Panc1 (cell line): ENCODE measurements at regions not wholly inside any gene's neighbourhood (a gene's known extent, or its start where the extent isn't known, plus 50 kb on each side); places are given as distances from the start of the nearest gene placed in this dataset.

Source experiments
- POLR2AphosphoS5 ChIP-seq: IDR thresholded peaks from 2 replicates; pipeline ENCODE4 v1.6.1; 2012; ENCODE audit warnings: mild to moderate bottlenecking, low read depth, low read length, moderate library complexity
- TF ChIP-seq, protein P1 (sequence below): fragments of 450-650 bp; IDR thresholded peaks from 2 replicates; pipeline ENCODE4 v1.5.1; 2017; ENCODE audit warnings: mild to moderate bottlenecking
- TF ChIP-seq, protein P2 (sequence below), 2 experiments: IDR thresholded peaks; 2 replicates each; pipeline ENCODE4 v1.6.1; 2011 to 2012; ENCODE audit warnings: low read depth in 2 of 2, control low read depth in 1 of 2, low read length in 1 of 2, mild to moderate bottlenecking in 1 of 2, moderate library complexity in 1 of 2; ENCODE audit not compliant: insufficient read depth in 1 of 2

DNA sequence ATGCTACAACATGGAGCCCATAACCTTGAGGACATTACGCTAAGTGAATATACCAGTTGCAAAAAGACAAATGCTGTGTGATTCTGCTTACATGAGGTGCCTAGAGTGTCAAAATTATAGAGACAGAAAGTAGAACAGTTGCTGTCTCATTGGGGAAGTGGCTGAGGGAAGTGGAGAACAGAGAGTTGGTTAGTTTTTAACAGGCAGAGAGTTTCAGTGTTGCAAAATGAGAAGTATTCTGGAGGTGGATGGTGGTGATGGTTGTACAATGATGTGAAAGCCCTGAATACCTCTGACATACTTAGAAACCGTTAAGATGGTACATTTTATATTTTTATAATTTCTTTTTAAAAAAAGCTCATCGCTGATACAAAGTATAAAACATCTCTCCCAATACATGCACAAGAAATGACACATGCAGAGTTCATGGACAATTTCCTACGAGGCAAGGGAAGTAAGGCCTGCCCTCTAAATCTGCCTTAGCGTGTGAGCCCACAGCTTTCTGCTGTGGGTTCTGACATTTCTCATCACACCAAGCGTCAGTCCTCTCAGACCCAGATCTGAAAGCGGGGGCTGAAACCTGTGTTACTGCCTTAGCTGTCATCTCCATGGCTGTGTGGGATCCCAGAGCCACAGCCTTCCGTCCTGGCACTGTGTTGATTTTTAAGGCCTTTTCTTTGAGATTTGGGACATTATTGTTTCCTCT lies 126.0 kb downstream of the RNASET2 start:
- TF ChIP-seq, protein P1, sequence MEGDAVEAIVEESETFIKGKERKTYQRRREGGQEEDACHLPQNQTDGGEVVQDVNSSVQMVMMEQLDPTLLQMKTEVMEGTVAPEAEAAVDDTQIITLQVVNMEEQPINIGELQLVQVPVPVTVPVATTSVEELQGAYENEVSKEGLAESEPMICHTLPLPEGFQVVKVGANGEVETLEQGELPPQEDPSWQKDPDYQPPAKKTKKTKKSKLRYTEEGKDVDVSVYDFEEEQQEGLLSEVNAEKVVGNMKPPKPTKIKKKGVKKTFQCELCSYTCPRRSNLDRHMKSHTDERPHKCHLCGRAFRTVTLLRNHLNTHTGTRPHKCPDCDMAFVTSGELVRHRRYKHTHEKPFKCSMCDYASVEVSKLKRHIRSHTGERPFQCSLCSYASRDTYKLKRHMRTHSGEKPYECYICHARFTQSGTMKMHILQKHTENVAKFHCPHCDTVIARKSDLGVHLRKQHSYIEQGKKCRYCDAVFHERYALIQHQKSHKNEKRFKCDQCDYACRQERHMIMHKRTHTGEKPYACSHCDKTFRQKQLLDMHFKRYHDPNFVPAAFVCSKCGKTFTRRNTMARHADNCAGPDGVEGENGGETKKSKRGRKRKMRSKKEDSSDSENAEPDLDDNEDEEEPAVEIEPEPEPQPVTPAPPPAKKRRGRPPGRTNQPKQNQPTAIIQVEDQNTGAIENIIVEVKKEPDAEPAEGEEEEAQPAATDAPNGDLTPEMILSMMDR, result no peak
- TF ChIP-seq, protein P2, sequence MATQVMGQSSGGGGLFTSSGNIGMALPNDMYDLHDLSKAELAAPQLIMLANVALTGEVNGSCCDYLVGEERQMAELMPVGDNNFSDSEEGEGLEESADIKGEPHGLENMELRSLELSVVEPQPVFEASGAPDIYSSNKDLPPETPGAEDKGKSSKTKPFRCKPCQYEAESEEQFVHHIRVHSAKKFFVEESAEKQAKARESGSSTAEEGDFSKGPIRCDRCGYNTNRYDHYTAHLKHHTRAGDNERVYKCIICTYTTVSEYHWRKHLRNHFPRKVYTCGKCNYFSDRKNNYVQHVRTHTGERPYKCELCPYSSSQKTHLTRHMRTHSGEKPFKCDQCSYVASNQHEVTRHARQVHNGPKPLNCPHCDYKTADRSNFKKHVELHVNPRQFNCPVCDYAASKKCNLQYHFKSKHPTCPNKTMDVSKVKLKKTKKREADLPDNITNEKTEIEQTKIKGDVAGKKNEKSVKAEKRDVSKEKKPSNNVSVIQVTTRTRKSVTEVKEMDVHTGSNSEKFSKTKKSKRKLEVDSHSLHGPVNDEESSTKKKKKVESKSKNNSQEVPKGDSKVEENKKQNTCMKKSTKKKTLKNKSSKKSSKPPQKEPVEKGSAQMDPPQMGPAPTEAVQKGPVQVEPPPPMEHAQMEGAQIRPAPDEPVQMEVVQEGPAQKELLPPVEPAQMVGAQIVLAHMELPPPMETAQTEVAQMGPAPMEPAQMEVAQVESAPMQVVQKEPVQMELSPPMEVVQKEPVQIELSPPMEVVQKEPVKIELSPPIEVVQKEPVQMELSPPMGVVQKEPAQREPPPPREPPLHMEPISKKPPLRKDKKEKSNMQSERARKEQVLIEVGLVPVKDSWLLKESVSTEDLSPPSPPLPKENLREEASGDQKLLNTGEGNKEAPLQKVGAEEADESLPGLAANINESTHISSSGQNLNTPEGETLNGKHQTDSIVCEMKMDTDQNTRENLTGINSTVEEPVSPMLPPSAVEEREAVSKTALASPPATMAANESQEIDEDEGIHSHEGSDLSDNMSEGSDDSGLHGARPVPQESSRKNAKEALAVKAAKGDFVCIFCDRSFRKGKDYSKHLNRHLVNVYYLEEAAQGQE (IDR thresholded peaks at IDR 0.05; ENCODE audit: insufficient read depth in 1 of 2, low read depth in 2 of 2, low read length in 1 of 2), result no peak
- no peak for TF ChIP-seq POLR2AphosphoS5
